GM23338 (cell line): ENCODE measurements at regions not wholly inside any gene's neighbourhood (a gene's known extent, or its start where the extent isn't known, plus 50 kb on each side); places are given as distances from the start of the nearest gene placed in this dataset.

Source experiments
- ATAC-seq: fragments of 200-7000 bp; cut with Tn5 transposase; 3 replicates; pipeline ENCODE4 v1.9.1; 2020
- DNase-seq: peaks from one replicate; pipeline ENCODE4 v3.0.0-alpha.2; 2015; ENCODE audit warnings: low spot score
- H2AFZ ChIP-seq: fragments of 200-600 bp; sonication (generic); 2 replicates; pipeline ENCODE4 v1.8.0; 2016; ENCODE audit warnings: antibody characterized with exemption, mild to moderate bottlenecking, moderate library complexity
- H3F3A ChIP-seq: fragments of 200-600 bp; sonication (generic); replicated peaks from 2 replicates; pipeline ENCODE4 v1.8.0; 2017; ENCODE audit warnings: antibody characterized with exemption, mixed run types, low read depth
- H3K27ac ChIP-seq: fragments of 200-600 bp; sonication (generic); 2 replicates; pipeline ENCODE4 v1.6.1; 2016; ENCODE audit warnings: low read depth
- H3K27me3 ChIP-seq: fragments of 200-600 bp; sonication (generic); 2 replicates; pipeline ENCODE4 v1.8.0; 2016; ENCODE audit warnings: mild to moderate bottlenecking, mixed run types, moderate library complexity; ENCODE audit not compliant: insufficient read depth
- H3K36me3 ChIP-seq: fragments of 200-600 bp; sonication (generic); 2 replicates; pipeline ENCODE4 v1.8.0; 2016; ENCODE audit warnings: mild to moderate bottlenecking; ENCODE audit not compliant: insufficient read depth
- H3K4me1 ChIP-seq: fragments of 200-600 bp; sonication (generic); 2 replicates; pipeline ENCODE4 v1.8.0; 2016; ENCODE audit warnings: mild to moderate bottlenecking, moderate library complexity; ENCODE audit not compliant: insufficient read depth
- H3K4me2 ChIP-seq: fragments of 200-600 bp; sonication (generic); 2 replicates; pipeline ENCODE4 v1.7.1; 2017; ENCODE audit warnings: mixed run types
- H3K4me3 ChIP-seq: fragments of 200-600 bp; sonication (generic); 2 replicates; pipeline ENCODE4 v1.6.1; 2016; ENCODE audit warnings: mixed run types
- H3K79me2 ChIP-seq: fragments of 200-600 bp; sonication (generic); replicated peaks from 2 replicates; pipeline ENCODE4 v1.8.0; 2017; ENCODE audit warnings: mild to moderate bottlenecking; ENCODE audit not compliant: insufficient read depth
- H3K9me2 ChIP-seq: fragments of 200-600 bp; sonication (generic); 2 replicates; pipeline ENCODE4 v1.8.0; 2017; ENCODE audit not compliant: insufficient read depth
- H4K20me1 ChIP-seq: fragments of 200-600 bp; sonication (generic); replicated peaks from 2 replicates; pipeline ENCODE4 v1.8.0; 2017; ENCODE audit warnings: mild to moderate bottlenecking; ENCODE audit not compliant: insufficient read depth
- H3K27ac Mint-ChIP-seq: 2 replicates; pipeline ENCODE4 v1.8.0; 2020; ENCODE audit warnings: inconsistent platforms, mild to moderate bottlenecking, moderate library complexity, mixed read lengths
- H3K27me3 Mint-ChIP-seq: 3 replicates; pipeline ENCODE4 v1.8.0; 2022; ENCODE audit warnings: low read depth, mild to moderate bottlenecking, moderate library complexity, mixed read lengths, inconsistent platforms; ENCODE audit not compliant: insufficient read depth, poor library complexity
- H3K36me3 Mint-ChIP-seq: 3 replicates; pipeline ENCODE4 v1.8.0; 2021; ENCODE audit warnings: low read depth, mild to moderate bottlenecking, inconsistent platforms, moderate library complexity, mixed read lengths
- H3K4me1 Mint-ChIP-seq: 3 replicates; pipeline ENCODE4 v1.8.0; 2020; ENCODE audit warnings: mild to moderate bottlenecking, inconsistent platforms, mixed read lengths
- H3K4me3 Mint-ChIP-seq: 3 replicates; pipeline ENCODE4 v1.8.0; 2021; ENCODE audit warnings: moderate library complexity, mild to moderate bottlenecking, inconsistent platforms, mixed read lengths
- H3K9me3 Mint-ChIP-seq: 3 replicates; pipeline ENCODE4 v1.8.0; 2020; ENCODE audit warnings: moderate library complexity, mild to moderate bottlenecking, inconsistent platforms, mixed read lengths
- EZH2 ChIP-seq: fragments of 200-600 bp; sonication (generic); IDR thresholded peaks from one replicate; pipeline ENCODE4 v1.8.0; 2017; ENCODE audit warnings: antibody characterized with exemption, mild to moderate bottlenecking, low read depth; ENCODE audit not compliant: unreplicated experiment
- EZH2phosphoT487 ChIP-seq: fragments of 200-600 bp; sonication (generic); IDR thresholded peaks from one replicate; pipeline ENCODE4 v1.8.1; 2018; ENCODE audit warnings: antibody characterized with exemption; ENCODE audit not compliant: unreplicated experiment
- JUNB ChIP-seq: IDR thresholded peaks from one replicate; pipeline ENCODE4 v1.6.1; 2016; ENCODE audit warnings: antibody characterized with exemption; ENCODE audit not compliant: unreplicated experiment
- NANOG ChIP-seq: IDR thresholded peaks from 2 replicates; pipeline ENCODE4 v1.6.1; 2016; ENCODE audit warnings: antibody characterized with exemption, borderline replicate concordance
- POLR2AphosphoS5 ChIP-seq: IDR thresholded peaks from 2 replicates; pipeline ENCODE4 v1.6.1; 2016; ENCODE audit warnings: antibody characterized with exemption, low read depth
- STAT1 ChIP-seq: IDR thresholded peaks from one replicate; pipeline ENCODE4 v1.6.1; 2016; ENCODE audit warnings: antibody characterized with exemption; ENCODE audit not compliant: unreplicated experiment
- TF ChIP-seq, protein P1 (sequence below), 2 experiments: fragments of 200-600 bp in 1 of 2; sonication (generic) in 1 of 2; conservative IDR thresholded peaks; 2 replicates each; pipeline versions ENCODE4 v1.5.1 to v1.6.1; 2016 to 2017; ENCODE audit warnings: antibody characterized with exemption in 2 of 2, low read depth in 2 of 2, mild to moderate bottlenecking in 2 of 2, moderate library complexity in 1 of 2
- TF ChIP-seq, protein P2 (sequence below): IDR thresholded peaks from one replicate; pipeline ENCODE4 v1.6.1; 2018; ENCODE audit warnings: antibody characterized with exemption; ENCODE audit not compliant: unreplicated experiment
- TF ChIP-seq, protein P3 (sequence below): IDR thresholded peaks from 2 replicates; pipeline ENCODE4 v1.6.1; 2016; ENCODE audit warnings: antibody characterized with exemption
- TF ChIP-seq, protein P4 (sequence below): fragments of 250-450 bp; sonication (Bioruptor Pico); IDR thresholded peaks from 2 replicates; pipeline ENCODE4 v1.5.0; 2020; ENCODE audit warnings: mild to moderate bottlenecking, moderate library complexity

DNA sequence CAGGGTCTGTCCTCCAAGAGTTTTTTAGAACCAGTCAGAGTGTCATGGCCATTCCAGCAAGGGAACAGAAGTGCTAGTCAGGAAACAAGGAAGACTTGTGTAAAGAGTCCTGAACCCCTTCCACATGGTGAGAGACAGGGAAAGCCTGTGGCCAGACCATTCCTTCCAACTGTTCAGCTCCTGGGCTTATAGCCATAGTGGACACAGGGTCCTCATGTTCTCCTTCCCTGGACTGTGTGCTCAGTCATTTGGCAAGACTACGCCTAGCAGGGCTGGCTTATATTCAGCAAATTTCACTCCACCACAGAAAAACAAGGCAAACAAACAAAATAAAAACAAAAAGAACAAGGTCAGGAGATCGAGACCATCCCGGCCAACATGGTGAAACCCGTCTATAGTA lies 60.5 kb downstream of the NRN1 start:
- no peaks in the 10 kb centered on the region for H4K20me1 ChIP-seq
- H3K27me3 ChIP-seq = no peaks in the 10 kb centered on the region
- ATAC-seq = no peak
- Mint-ChIP-seq H3K27ac (no peak overlapping the region), H3K4me3 (no peak overlapping the region), H3K36me3 (peaks cover 6% of the 10 kb centered on the region; the same call in 1 of the 3 replicates), H3K4me1 (no peaks in the 10 kb centered on the region), H3K9me3 (peaks cover 22% of the 10 kb centered on the region), H3K27me3 (peaks cover under 1% of the 10 kb centered on the region)
- TF ChIP-seq EZH2phosphoT487 (no peak), STAT1 (no peak), POLR2AphosphoS5 (no peak), EZH2 (no peak), JUNB (no peak), NANOG (no peak)
- TF ChIP-seq, protein P1, sequence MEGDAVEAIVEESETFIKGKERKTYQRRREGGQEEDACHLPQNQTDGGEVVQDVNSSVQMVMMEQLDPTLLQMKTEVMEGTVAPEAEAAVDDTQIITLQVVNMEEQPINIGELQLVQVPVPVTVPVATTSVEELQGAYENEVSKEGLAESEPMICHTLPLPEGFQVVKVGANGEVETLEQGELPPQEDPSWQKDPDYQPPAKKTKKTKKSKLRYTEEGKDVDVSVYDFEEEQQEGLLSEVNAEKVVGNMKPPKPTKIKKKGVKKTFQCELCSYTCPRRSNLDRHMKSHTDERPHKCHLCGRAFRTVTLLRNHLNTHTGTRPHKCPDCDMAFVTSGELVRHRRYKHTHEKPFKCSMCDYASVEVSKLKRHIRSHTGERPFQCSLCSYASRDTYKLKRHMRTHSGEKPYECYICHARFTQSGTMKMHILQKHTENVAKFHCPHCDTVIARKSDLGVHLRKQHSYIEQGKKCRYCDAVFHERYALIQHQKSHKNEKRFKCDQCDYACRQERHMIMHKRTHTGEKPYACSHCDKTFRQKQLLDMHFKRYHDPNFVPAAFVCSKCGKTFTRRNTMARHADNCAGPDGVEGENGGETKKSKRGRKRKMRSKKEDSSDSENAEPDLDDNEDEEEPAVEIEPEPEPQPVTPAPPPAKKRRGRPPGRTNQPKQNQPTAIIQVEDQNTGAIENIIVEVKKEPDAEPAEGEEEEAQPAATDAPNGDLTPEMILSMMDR (conservative IDR thresholded peaks at IDR 0.05; ENCODE audit: low read depth in 2 of 2) = no peak
- TF ChIP-seq, protein P2, sequence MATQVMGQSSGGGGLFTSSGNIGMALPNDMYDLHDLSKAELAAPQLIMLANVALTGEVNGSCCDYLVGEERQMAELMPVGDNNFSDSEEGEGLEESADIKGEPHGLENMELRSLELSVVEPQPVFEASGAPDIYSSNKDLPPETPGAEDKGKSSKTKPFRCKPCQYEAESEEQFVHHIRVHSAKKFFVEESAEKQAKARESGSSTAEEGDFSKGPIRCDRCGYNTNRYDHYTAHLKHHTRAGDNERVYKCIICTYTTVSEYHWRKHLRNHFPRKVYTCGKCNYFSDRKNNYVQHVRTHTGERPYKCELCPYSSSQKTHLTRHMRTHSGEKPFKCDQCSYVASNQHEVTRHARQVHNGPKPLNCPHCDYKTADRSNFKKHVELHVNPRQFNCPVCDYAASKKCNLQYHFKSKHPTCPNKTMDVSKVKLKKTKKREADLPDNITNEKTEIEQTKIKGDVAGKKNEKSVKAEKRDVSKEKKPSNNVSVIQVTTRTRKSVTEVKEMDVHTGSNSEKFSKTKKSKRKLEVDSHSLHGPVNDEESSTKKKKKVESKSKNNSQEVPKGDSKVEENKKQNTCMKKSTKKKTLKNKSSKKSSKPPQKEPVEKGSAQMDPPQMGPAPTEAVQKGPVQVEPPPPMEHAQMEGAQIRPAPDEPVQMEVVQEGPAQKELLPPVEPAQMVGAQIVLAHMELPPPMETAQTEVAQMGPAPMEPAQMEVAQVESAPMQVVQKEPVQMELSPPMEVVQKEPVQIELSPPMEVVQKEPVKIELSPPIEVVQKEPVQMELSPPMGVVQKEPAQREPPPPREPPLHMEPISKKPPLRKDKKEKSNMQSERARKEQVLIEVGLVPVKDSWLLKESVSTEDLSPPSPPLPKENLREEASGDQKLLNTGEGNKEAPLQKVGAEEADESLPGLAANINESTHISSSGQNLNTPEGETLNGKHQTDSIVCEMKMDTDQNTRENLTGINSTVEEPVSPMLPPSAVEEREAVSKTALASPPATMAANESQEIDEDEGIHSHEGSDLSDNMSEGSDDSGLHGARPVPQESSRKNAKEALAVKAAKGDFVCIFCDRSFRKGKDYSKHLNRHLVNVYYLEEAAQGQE = no peak
- TF ChIP-seq, protein P3, sequence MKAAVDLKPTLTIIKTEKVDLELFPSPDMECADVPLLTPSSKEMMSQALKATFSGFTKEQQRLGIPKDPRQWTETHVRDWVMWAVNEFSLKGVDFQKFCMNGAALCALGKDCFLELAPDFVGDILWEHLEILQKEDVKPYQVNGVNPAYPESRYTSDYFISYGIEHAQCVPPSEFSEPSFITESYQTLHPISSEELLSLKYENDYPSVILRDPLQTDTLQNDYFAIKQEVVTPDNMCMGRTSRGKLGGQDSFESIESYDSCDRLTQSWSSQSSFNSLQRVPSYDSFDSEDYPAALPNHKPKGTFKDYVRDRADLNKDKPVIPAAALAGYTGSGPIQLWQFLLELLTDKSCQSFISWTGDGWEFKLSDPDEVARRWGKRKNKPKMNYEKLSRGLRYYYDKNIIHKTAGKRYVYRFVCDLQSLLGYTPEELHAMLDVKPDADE = no peak
- TF ChIP-seq, protein P4, sequence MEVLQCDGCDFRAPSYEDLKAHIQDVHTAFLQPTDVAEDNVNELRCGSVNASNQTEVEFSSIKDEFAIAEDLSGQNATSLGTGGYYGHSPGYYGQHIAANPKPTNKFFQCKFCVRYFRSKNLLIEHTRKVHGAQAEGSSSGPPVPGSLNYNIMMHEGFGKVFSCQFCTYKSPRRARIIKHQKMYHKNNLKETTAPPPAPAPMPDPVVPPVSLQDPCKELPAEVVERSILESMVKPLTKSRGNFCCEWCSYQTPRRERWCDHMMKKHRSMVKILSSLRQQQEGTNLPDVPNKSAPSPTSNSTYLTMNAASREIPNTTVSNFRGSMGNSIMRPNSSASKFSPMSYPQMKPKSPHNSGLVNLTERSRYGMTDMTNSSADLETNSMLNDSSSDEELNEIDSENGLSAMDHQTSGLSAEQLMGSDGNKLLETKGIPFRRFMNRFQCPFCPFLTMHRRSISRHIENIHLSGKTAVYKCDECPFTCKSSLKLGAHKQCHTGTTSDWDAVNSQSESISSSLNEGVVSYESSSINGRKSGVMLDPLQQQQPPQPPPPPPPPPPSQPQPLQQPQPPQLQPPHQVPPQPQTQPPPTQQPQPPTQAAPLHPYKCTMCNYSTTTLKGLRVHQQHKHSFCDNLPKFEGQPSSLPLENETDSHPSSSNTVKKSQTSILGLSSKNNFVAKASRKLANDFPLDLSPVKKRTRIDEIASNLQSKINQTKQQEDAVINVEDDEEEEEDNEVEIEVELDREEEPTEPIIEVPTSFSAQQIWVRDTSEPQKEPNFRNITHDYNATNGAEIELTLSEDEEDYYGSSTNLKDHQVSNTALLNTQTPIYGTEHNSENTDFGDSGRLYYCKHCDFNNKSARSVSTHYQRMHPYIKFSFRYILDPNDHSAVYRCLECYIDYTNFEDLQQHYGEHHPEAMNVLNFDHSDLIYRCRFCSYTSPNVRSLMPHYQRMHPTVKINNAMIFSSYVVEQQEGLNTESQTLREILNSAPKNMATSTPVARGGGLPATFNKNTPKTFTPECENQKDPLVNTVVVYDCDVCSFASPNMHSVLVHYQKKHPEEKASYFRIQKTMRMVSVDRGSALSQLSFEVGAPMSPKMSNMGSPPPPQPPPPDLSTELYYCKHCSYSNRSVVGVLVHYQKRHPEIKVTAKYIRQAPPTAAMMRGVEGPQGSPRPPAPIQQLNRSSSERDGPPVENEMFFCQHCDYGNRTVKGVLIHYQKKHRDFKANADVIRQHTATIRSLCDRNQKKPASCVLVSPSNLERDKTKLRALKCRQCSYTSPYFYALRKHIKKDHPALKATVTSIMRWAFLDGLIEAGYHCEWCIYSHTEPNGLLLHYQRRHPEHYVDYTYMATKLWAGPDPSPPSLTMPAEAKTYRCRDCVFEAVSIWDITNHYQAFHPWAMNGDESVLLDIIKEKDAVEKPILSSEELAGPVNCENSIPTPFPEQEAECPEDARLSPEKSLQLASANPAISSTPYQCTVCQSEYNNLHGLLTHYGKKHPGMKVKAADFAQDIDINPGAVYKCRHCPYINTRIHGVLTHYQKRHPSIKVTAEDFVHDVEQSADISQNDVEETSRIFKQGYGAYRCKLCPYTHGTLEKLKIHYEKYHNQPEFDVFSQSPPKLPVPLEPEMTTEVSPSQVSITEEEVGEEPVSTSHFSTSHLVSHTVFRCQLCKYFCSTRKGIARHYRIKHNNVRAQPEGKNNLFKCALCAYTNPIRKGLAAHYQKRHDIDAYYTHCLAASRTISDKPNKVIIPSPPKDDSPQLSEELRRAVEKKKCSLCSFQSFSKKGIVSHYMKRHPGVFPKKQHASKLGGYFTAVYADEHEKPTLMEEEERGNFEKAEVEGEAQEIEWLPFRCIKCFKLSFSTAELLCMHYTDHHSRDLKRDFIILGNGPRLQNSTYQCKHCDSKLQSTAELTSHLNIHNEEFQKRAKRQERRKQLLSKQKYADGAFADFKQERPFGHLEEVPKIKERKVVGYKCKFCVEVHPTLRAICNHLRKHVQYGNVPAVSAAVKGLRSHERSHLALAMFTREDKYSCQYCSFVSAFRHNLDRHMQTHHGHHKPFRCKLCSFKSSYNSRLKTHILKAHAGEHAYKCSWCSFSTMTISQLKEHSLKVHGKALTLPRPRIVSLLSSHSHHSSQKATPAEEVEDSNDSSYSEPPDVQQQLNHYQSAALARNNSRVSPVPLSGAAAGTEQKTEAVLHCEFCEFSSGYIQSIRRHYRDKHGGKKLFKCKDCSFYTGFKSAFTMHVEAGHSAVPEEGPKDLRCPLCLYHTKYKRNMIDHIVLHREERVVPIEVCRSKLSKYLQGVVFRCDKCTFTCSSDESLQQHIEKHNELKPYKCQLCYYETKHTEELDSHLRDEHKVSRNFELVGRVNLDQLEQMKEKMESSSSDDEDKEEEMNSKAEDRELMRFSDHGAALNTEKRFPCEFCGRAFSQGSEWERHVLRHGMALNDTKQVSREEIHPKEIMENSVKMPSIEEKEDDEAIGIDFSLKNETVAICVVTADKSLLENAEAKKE (CRISPR knock-in tag) = no peak
- no peak overlapping the region for H2AFZ ChIP-seq
- no peaks in the 10 kb centered on the region for H3F3A ChIP-seq
- no peak overlapping the region for H3K27ac ChIP-seq
- no peak overlapping the region for H3K4me2 ChIP-seq
- no peak overlapping the region for H3K4me3 ChIP-seq
- no peaks in the 10 kb centered on the region; the same call in 1 of the 2 replicates for H3K36me3 ChIP-seq
- no peak for DNase-seq
- H3K79me2 ChIP-seq = no peaks in the 10 kb centered on the region
- 0 out of 2 replicates have a peak, but pooled peaks cover 5% of the 10 kb centered on the region for H3K9me2 ChIP-seq
- H3K4me1 ChIP-seq = no peaks in the 10 kb centered on the region
